HG02798 (cell line): ENCODE measurements at regions not wholly inside any gene's neighbourhood (a gene's known extent, or its start where the extent isn't known, plus 50 kb on each side); places are given as distances from the start of the nearest gene placed in this dataset.

Experiments
- ATAC-seq: cut with Tn5 transposase; IDR thresholded peaks from one replicate; pipeline ENCODE4 v1.9.1; 2021; ENCODE audit warnings: mild to moderate bottlenecking; ENCODE audit not compliant: unreplicated experiment, poor library complexity

DNA sequence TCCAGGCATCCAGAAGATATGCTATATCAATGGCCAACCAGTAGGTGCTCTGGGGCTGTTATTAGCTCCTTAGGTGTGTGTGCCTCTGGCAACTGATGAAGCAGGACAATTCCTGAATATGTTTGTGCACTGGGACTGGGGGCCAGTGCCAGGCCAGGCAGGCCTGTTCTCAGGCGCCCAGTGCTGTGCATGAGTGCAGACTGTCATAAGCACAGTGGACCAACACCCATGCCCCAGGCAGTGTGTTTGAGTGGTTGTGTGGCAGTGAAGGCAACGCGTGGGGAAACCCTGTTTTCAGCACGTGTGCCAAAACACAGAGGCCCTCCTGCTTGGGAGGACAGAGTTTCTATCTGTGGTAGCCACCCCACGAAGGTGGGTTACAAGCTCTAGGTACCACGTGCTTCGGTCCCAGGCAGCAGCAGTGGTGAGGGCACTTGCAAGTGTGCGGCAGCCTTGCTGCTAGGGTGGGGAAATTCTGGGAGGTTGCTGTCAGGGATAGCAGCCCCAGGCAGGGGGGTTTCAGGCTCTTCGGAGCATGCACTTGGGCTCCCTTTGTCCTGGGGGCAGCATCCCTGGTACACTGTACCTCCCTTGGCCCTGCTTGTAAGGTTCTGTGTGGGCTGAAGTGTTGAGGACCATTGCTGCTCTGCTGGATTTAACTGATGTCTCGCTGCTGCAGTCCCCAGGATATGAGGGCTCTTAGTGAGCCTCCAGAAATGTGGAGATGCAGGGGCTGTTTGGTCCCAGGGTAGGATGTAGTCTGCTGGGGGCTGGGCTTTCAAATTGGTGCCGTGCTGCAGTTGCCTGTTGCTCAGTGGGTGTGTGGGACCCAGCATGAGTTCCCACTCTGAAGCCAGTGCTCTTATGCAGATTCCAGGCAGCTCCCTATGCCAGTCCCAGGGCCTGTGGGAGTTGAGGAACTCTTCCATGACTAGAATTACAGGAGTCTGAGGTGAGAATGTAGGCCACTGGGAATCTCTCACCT is 280.9 kb downstream of the RPRM start:
- no peak for ATAC-seq

DNA sequence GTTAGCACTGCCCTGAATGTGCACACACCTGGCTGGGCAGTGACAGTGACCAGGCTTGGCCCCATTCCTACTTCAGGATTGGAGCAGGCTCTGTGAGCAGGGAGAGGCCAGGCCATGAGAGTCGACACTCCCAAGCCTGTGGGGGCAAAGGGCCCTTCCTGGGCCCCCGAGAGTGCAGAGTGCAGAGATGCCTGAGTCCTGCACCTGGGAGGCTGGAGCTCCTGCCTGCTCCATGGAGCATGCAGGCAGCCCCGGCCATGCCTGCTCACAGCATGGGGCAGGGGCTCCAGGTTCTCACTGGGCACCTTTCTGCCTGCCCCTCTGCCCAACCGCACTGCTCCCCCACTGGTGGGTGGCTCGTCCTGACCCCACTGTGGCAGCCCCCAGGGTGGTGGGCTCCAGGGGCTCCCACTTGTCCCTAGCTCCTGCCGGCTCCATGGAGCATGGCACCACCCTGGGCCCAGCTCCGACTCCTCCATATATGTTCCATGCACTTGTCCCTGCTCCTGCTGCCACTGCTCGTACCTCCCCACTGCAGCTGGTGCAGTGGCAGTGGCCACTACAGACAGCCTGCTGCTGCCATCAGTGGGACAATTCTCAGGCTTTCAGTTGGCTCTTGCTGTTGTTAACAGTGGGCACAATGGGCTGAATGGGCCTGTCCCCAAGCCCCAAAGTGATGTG is 282.0 kb downstream of the RPRM start:
- no peak for ATAC-seq

DNA sequence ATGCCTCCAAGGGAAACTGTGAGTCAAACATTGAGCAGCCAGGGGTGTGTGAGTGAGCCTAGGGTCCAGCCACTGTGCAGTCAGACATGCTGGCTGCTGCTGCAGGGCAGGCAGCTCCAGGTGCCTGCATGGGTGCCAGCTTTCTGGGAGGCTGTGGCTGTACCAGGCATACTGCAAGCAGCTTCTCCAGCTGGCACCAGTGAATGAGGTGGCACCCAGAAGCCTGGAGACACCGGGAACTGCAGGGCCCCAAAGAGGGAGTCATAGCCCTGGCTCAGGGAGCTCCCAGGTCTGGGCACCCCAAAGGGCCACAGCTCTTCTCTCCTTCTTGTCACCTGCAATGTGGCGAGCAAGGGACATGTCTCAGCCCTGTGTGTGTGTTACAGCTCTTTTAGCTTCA is 283.2 kb downstream of the RPRM start:
- ATAC-seq: no peak

DNA sequence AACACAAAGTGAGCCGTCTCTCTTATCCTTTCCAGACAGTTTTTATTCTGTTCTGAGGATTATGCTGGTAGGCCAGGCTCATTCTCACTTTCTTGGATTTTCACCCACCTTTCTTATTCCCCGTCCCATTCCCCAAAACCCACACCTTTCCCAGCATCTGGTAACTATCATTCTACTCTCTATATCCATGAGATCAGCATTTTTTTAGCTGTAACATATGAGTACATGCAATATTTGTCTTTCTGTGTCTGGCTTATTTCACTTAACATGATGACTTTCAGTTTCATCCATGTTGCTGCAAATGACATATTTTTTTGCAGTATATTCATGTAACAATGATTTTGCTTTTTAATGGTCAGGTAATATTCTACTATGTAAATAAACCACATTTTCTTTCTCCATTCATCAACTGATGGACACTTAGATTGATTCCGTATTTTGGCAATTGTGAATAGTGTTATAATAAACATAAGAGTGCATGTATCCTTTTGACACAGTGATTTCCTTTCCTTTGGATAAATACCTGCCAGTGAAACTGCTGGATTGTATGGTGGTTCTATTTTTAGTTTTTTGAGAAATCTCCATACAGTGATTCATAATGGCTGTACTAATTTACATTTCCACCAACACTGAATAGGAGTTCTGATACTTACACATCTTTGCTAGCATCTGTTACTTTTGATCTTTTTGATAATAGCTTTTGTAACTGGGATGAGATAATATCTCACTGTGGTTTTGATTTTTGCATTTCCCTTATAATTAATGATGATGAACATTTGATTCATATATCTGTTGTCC is 289.3 kb downstream of the RPRM start:
- ATAC-seq: no peak

DNA sequence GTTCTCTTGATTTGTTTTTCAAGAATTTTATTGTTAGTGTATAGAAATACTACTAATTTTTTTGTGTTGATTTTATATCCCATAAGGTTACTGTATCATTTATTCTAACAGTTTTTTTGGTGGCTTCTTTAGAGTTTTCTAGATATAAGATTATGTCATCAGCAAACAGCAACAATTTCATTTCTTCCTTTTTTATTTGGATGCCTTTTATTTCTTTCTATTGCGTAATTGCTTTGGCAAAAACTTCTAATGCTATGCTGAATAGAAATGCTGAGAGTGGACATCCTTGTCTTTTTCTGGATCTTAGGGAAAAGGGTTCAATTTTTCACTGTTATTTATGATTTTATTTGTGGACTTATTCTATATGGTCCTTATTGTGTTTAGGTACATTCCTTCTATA is 298.8 kb downstream of the RPRM start:
- no peak for ATAC-seq

DNA sequence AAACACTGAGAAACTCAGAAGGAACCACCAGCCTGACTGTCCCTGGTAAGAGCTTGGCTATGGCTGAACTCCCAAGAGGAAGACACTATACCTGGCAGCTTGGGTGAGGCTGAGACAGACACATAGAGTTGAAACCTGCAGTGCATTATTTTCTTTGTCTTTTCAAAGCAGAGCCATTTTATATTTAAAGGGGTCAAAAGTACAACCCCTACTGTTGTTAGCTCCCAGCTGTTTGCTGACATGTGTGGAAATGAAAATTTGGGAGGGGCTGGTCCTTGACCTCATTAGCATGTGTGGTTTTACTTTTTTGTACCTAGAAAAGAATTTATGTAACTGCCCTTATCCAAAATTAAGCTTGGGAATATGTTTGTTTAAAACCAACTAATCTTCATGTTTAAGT is 309.0 kb downstream of the RPRM start:
- ATAC-seq: no peak

DNA sequence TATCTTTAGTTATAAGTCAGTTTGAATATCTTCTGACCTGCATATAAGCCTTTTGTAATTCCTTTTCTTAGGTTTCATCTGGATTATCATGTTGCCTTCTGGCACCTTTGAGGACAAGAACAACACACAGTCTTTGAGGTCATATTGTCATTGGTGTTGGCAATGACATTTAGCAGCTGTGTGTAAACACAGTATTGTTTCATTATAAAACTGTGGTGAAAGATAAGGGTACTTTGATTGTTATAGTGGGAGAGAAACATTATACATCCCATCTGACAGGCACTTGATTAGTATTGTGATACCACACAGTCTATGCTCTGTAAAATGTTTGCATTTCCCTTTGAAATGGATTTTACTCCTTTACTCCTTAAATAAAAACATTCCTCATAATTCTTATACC is 313.5 kb downstream of the RPRM start:
- ATAC-seq: no peak

DNA sequence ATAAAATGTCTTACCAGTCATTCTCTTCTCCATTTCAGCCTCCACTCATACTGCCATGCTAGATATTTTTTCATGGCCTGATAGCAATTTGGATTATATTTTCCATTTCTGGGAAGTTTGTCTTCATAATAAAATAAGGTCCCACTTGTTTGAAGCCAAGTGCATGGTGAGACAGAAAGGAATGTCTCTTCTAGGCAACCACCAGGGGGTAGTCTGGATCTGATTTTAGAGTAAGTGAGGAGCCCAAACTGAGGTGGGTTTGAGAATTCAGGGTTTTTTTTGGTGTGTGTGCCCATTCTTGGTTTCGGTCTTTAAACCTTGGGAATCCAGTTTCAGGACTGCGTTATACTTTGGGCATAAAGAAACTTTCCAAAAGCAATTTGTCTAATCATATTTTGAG is 315.5 kb downstream of the RPRM start:
- peak; percentile 60 for ATAC-seq

DNA sequence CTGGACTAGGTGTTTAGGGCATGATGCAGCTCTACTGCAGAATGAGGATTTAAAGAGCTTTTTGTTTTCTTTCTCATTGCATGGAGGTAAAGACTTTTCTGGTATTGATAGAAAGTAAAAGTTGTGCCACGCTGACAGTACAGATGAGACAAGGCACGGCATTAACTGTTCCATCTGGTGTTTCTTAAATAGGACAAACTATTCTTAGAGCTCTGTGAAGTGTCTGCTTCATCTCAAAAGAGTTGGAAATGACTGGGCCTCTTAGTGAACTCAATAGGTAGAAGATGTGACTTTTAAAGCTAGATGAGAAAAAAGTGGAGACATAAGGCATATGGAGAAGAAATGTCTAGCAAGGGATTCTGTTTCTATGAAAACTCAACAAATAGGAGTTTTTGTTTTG is 321.8 kb downstream of the RPRM start:
- no peak for ATAC-seq

DNA sequence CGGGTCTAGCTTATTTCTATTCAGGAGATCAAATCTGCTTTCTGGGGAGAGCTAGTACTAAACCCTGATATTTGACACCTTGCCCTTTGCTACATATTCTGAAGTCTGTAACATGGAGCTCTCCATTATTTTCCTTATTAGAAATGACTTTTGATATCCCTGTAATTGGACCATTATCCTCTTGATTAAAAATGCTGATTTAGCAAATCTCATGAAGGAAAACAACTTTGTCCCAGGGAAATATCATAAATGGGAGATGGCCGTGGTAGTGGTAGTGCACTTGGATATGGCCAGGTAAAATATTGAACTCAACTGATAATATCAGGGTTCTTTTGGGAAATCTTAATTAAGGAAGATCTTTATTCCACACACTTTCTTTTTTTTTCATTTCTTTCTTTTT is 326.5 kb downstream of the RPRM start:
- no peak for ATAC-seq

DNA sequence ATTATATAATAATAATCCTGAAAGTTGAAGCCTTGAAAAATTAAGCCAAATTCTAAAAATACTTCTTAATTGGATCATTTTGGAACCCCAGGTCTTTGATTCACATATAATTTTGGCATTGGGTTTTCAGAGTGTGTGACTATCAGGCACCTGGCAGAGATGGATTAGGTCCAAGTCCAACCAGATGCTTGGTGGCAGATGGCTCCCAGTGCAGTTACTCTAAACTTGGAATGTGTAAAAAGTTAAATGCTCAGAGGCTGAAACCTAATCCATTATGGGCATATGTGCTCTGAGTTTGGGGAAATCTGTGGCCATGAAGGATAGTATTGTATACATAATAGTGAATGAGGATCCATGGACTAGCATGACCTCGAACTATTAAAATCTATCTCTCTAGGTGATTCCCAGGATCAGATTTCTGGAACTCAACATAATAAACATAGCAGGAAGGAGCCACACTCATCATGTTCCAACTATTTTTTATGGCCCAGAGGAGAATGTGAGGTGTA is 333.0 kb downstream of the RPRM start:
- no peak for ATAC-seq

DNA sequence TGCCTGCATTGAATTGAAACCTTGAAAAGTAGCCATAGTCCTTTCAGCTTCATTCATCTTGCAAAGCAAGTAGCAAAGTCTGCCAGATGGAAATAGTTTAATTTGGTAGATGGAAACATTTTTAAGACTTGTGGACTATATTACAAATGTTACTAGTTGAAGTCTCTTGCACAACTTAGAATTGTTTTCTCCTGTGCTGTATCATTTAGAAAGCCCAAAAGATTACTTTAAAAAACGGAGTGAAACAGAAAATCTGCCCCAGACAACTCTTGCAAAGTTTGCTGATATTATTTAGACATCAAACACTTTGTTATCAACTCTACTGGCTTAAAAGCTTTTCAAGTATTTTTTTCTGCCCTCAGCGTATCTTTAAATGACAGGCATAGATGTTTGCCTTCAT is 335.0 kb downstream of the RPRM start:
- ATAC-seq: no peak

DNA sequence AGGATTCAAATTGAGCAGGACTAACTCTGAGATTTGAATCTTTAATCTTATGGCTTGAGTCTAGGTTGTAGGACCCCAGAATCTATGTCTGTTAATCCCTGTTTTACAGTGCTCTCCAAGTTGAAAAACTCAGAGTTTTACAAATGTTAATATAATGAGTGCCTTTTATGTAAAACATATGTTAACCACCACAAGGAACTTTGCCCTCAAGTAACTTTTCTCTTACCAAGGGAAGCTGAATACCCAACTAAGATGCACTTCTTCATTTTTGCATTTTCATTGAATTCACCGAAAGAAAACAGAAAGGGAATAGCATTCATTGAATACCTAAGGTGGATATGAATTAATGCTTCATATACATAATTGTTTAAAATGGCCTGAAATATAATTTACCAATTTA is 338.1 kb downstream of the RPRM start:
- no peak for ATAC-seq

DNA sequence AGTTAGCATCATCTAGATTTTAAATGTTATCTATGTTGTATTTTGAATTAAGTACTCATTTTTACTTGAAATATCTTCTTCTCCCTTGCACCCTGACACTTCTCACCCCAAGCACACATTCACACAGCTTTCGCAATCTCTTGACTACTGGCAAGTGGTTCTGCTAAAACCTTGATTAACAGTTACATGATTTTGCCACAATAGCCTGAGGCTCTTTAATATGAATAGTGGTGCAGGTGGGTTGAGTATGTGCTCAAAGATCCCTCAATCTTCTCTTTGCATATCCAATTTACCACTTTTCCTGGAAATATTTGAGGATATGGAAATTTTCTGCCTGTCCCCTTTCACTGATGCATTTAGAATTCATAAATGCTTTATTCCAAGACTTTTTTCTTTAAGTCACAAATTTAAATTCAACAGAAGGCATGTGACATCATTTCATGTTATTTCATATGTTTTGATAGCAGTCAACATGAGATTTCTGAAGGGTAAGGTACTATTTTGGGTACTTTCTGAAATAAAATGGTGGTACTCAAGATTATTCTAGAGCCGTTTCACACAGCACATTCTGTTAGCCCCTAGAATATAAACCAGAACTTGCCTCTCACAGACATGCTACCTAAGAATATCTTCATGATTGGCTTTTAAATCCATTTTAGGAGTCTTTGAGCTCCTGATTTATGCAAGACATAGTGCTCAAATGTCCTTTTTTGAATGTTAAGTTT is 339.7 kb downstream of the RPRM start:
- ATAC-seq: no peak

DNA sequence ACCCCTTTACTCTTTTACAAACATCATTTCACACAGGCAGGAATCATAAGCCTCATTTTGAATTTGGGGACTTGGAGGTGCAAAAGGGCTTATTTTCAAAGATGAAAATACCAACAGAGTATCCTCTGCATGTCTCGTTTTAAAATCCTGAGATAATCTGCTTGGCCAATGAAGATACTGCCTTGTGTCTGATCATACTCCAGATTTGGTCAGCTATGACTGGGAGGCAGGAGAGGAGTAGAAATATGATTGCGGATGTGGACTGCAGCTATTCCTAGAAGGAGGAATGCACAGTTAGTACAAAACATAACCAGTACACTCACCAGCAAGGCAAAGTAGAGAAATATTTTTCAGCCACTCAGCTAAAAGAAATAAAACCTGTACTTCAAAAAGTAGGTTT is 342.3 kb downstream of the RPRM start:
- ATAC-seq: no peak

DNA sequence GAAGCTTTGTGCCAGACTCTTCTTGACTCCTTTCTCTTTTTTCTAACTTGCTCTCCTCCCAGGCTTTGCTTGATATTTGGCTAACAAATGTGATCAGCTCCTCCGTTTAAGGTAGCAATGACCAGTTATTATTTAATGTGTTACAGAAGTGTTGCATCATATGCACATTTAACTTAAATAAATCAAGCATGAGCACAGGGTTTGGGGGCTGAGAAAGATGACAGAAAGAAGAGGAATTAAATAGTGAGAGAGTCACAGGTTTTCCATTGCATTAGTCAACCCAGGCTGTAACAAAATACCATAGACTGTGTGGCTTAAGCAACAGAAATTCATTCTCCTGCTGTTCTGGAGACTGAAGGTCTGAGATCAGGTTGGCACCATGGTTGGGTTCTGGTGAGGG is 343.8 kb downstream of the RPRM start:
- ATAC-seq: no peak

DNA sequence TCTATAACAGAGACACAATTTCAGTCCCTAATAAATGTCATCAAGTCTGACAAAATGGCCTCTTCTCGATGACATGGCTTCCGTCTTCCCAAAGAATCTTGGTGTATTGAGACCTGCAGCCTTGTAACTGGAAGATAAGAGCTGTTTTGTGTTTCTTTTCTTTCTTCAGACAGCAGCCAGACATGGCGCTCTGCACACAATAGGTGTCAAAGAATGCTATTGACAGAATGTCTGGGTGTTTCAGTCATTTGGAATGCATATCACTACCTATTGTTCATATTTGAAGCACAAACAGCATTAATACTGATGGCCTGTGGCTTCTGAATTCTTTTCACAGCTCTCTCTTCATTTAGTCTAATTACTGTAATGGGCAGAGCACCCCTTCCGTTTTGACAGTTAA is 344.8 kb downstream of the RPRM start:
- no peak for ATAC-seq

DNA sequence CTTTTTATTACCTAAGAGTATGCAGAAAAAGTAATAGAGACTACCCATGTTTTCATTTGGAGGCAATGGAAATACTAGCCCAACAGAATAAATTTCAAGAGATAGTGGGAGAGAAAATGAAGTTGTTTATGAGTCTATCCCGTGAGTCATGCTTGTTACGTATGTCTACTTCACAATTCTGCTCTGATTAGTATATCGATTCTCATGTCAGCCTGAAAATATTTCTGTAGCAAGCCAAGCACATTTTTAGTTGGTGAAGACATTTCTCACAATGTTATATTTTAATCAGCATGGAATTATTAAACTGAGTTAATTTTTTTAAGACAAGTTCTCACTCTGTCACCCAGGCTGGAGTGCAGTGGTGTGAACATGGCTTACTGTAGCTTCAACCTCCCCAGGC is 346.1 kb downstream of the RPRM start:
- ATAC-seq: no peak

DNA sequence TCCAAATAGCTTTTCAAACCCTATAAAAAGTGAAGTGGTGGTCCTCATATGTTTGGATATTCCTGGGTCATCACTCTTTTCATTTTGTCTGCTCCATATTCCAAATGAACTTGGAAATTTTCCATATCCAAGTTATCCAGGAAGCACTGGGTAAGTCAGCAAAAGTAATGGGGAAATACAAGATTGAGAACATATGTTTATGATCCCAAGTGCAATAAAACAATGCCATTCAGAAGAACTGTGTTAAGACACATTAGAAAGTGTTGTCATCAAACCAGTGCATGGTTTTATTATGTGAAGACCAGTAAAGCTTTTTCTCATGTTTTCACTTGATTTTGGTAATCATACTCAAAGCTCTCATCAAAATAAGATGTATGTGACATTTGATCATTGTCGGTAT is 363.4 kb downstream of the RPRM start:
- ATAC-seq: no peak

DNA sequence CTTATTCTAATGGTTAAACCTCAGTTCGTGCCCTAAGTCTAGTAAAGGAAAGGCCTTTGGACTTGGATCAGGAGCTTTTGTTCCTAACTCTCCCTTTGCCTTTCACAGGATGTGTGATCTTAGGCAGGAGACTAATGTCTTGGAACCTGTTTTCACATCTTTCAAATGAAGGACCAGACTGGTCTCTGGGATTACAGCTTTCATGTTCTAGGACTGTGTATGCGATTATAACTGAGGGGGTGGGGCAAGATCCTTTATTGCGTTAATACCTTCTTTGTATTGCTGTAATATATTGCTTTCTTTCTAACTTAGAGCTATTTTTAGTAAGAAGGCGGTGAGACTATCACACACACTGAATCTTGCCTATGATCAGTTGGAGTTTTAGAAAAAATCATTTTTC is 368.1 kb downstream of the RPRM start:
- ATAC-seq: no peak
